Activated B cell treated with CpG ODN at 0.5 μM for 24 hours (primary cell): ENCODE measurements at regions not wholly inside any gene's neighbourhood (a gene's known extent, or its start where the extent isn't known, plus 50 kb on each side); places are given as distances from the start of the nearest gene placed in this dataset.

Experiments
- ATAC-seq: fragments of 200-7000 bp; cut with Tn5 transposase; one replicate; pipeline ENCODE4 v1.10.0; 2021; ENCODE audit warnings: low read depth, mild to moderate bottlenecking, moderate library complexity
- CTCF ChIA-PET: fragments of 350-600 bp; sonication (Branson Sonifier 250); formaldehyde crosslinking; loops from one replicate; lab custom pipeline; 2021; ENCODE audit warnings: antibody characterized with exemption; lab: Charles Lee
- POLR2A ChIA-PET: fragments of 350-600 bp; sonication (Branson Sonifier 250); formaldehyde crosslinking; loops from one replicate; lab custom pipeline; 2021; ENCODE audit warnings: antibody characterized with exemption; lab: Charles Lee
- DNase-seq: peaks from one replicate; pipeline ENCODE4 v3.0.0; 2022
- H3K27ac Mint-ChIP-seq: one replicate; pipeline ENCODE4 v1.8.0; 2020; ENCODE audit warnings: mixed read lengths
- H3K27me3 Mint-ChIP-seq: one replicate; pipeline ENCODE4 v1.8.0; 2021; ENCODE audit warnings: mixed read lengths
- H3K36me3 Mint-ChIP-seq: one replicate; pipeline ENCODE4 v1.8.0; 2021; ENCODE audit warnings: low read depth, mixed read lengths
- H3K4me1 Mint-ChIP-seq: one replicate; pipeline ENCODE4 v1.8.0; 2021; ENCODE audit warnings: mixed read lengths
- H3K4me3 Mint-ChIP-seq: one replicate; pipeline ENCODE4 v1.8.0; 2020; ENCODE audit warnings: mild to moderate bottlenecking, mixed read lengths
- H3K9me3 Mint-ChIP-seq: one replicate; pipeline ENCODE4 v1.8.0; 2020; ENCODE audit warnings: mixed read lengths
- CTCF ChIP-seq: fragments of 200-600 bp; IDR thresholded peaks from one replicate; pipeline ENCODE4 v1.8.0; 2022; ENCODE audit warnings: antibody characterized with exemption, mild to moderate bottlenecking
- intact Hi-C: fragments of 100-400 bp; cut with micrococcal nuclease; formaldehyde crosslinking; loops from one replicate; pipeline ENCODE4 v1.15.1; 2024

- POLR2A ChIA-PET = no interaction called here
- H3K4me1 Mint-ChIP-seq = no peaks in the 10 kb centered on the region
- CTCF ChIA-PET = no interaction called here
- H3K27ac Mint-ChIP-seq = no peak overlapping the region
- H3K36me3 Mint-ChIP-seq = no peaks in the 10 kb centered on the region
- intact Hi-C loops = no loop called here
- DNase-seq (no peak), ATAC-seq (no peak)
- H3K27me3 Mint-ChIP-seq = peaks cover 2% of the 10 kb centered on the region
- no peak for TF ChIP-seq CTCF
- no peaks in the 10 kb centered on the region for H3K9me3 Mint-ChIP-seq
- no peak overlapping the region for H3K4me3 Mint-ChIP-seq
These were observed 315.9 kb upstream of the UBE2E3 start for GRCh38 chr2:180664507-180664906.

GRCh38 chr2:180662941-180663471 lies 317.4 kb upstream of the UBE2E3 start:
- H3K4me1 Mint-ChIP-seq = no peaks in the 10 kb centered on the region
- intact Hi-C loops = no loop called here
- peaks cover 2% of the 10 kb centered on the region for H3K27me3 Mint-ChIP-seq
- ATAC-seq (no peak), DNase-seq (no peak)
- CTCF ChIA-PET = no interaction called here
- no peaks in the 10 kb centered on the region for H3K9me3 Mint-ChIP-seq
- no peak overlapping the region for H3K4me3 Mint-ChIP-seq
- H3K27ac Mint-ChIP-seq = no peak overlapping the region
- no peaks in the 10 kb centered on the region for H3K36me3 Mint-ChIP-seq
- POLR2A ChIA-PET = no interaction called here
- TF ChIP-seq CTCF = no peak

- TF ChIP-seq CTCF = no peak
- Mint-ChIP-seq H3K27me3 (peaks cover 2% of the 10 kb centered on the region), H3K27ac (no peak overlapping the region), H3K9me3 (no peaks in the 10 kb centered on the region), H3K36me3 (no peaks in the 10 kb centered on the region), H3K4me1 (no peaks in the 10 kb centered on the region), H3K4me3 (no peak overlapping the region)
- intact Hi-C loops = no loop called here
- ChIA-PET POLR2A (no interaction called here), CTCF (no interaction called here)
- no peak for DNase-seq
- ATAC-seq = no peak
These were observed 317.9 kb upstream of the UBE2E3 start for GRCh38 chr2:180662521-180662920.

GRCh38 chr2:180661686-180662030 lies 318.7 kb upstream of the UBE2E3 start:
- no peaks in the 10 kb centered on the region for H3K36me3 Mint-ChIP-seq
- ChIA-PET CTCF (no interaction called here), POLR2A (no interaction called here)
- no peak for ATAC-seq
- no peaks in the 10 kb centered on the region for H3K4me1 Mint-ChIP-seq
- H3K9me3 Mint-ChIP-seq = no peaks in the 10 kb centered on the region
- H3K4me3 Mint-ChIP-seq = no peak overlapping the region
- H3K27ac Mint-ChIP-seq = no peak overlapping the region
- no peak for TF ChIP-seq CTCF
- peaks cover 2% of the 10 kb centered on the region for H3K27me3 Mint-ChIP-seq
- no peak for DNase-seq
- intact Hi-C loops = no loop called here

- ChIA-PET CTCF (no interaction called here), POLR2A (no interaction called here)
- no peak for DNase-seq
- no peak for TF ChIP-seq CTCF
- Mint-ChIP-seq H3K4me1 (no peaks in the 10 kb centered on the region), H3K27ac (no peak overlapping the region), H3K9me3 (no peaks in the 10 kb centered on the region), H3K36me3 (no peaks in the 10 kb centered on the region), H3K27me3 (peaks cover 2% of the 10 kb centered on the region), H3K4me3 (no peak overlapping the region)
- ATAC-seq = no peak
- intact Hi-C loops = no loop called here
These were observed 319.3 kb upstream of the UBE2E3 start for GRCh38 chr2:180660881-180661685.
